ENCODE measurements at regions not wholly inside any gene's neighbourhood (a gene's known extent, or its start where the extent isn't known, plus 50 kb on each side); places are given as distances from the start of the nearest gene placed in this dataset.
"Not testable (repeated sequence)": the region's sequence is repeated elsewhere in the genome, so short reads cannot be mapped to it uniquely, and the experiment has no call there.

- DNase-seq (ENCODE audit: low spot score) = no peak
Measured at GRCh38 chr3:194865061-194865460, 179.4 kb downstream of the FAM43A start.

GRCh38 chr3:194865615-194866014 lies 179.9 kb downstream of the FAM43A start:
- DNase-seq (ENCODE audit: low spot score) = no peak

- DNase-seq (ENCODE audit: low spot score) = no peak
Measured at GRCh38 chr3:194866236-194866635, 180.6 kb downstream of the FAM43A start.

- peak; percentile 33 for DNase-seq (ENCODE audit: low spot score)
Measured at GRCh38 chr3:194867270-194867983, 181.7 kb downstream of the FAM43A start.

GRCh38 chr3:194868831-194869230 lies 183.1 kb downstream of the FAM43A start:
- DNase-seq (ENCODE audit: low spot score) = no peak

- no peak for DNase-seq (ENCODE audit: low spot score)
Measured at GRCh38 chr3:194869482-194870169, 183.9 kb downstream of the FAM43A start.

GRCh38 chr3:194870394-194871110 lies 184.9 kb downstream of the FAM43A start:
- peak; percentile 48 for DNase-seq (ENCODE audit: low spot score)

- peak; percentile 96 for DNase-seq (ENCODE audit: low spot score)
Measured at GRCh38 chr3:194871143-194871863, 185.6 kb downstream of the FAM43A start.

GRCh38 chr3:194871864-194872668 lies 186.4 kb downstream of the FAM43A start:
- DNase-seq (ENCODE audit: low spot score) = no peak

GRCh38 chr3:194872669-194872977 lies 186.9 kb downstream of the FAM43A start:
- DNase-seq (ENCODE audit: low spot score) = peak; percentile 63

- not testable (repeated sequence) for DNase-seq (ENCODE audit: low spot score)
Measured at GRCh38 chr3:194873474-194873873, 187.8 kb downstream of the FAM43A start.

- DNase-seq (ENCODE audit: low spot score) = no peak
Measured at GRCh38 chr3:194874206-194874605, 188.5 kb downstream of the FAM43A start.

- no peak for DNase-seq (ENCODE audit: low spot score)
Measured at GRCh38 chr3:194874783-194875182, 189.1 kb downstream of the FAM43A start.

GRCh38 chr3:194875581-194876402 lies 190.1 kb downstream of the FAM43A start:
- DNase-seq (ENCODE audit: low spot score) = no peak

- no peak for DNase-seq (ENCODE audit: low spot score)
Measured at GRCh38 chr3:194876403-194877095, 190.9 kb downstream of the FAM43A start.

- peak; percentile 23 for DNase-seq (ENCODE audit: low spot score)
Measured at GRCh38 chr3:194877291-194878119, 191.8 kb downstream of the FAM43A start.

- DNase-seq (ENCODE audit: low spot score) = no peak
Measured at GRCh38 chr3:194879126-194879877, 193.6 kb downstream of the FAM43A start.

All from umbilical cord (tissue), 1 donor.